IMR-90 (cell line): ENCODE measurements at regions not wholly inside any gene's neighbourhood (a gene's known extent, or its start where the extent isn't known, plus 50 kb on each side); places are given as distances from the start of the nearest gene placed in this dataset.

Experiments
- ATAC-seq: fragments of 200-7000 bp; cut with Tn5 transposase; 2 replicates; pipeline ENCODE4 v1.9.1; 2020; ENCODE audit warnings: low read depth, mild to moderate bottlenecking, moderate library complexity
- BruUV-seq: library from RNA; stranded (reverse); fragments of 400-500 nt; replicated peaks from 2 replicates; lab custom pipeline; 2021; lab: Mats Ljungman, UMichigan
- CTCF ChIA-PET: fragments of 300-600 bp; formaldehyde crosslinking; extraction: SDS; loops from one replicate; lab custom pipeline; 2021; ENCODE audit warnings: antibody characterized with exemption; lab: Yijun Ruan, JAX
- POLR2A ChIA-PET: fragments of 300-600 bp; sonication (Branson Sonifier 250); formaldehyde crosslinking; loops from one replicate; lab custom pipeline; 2022; ENCODE audit warnings: antibody characterized with exemption; ENCODE audit not compliant: unreplicated experiment; lab: Charles Lee
- DNase-seq: peaks from one replicate; pipeline ENCODE4 v3.0.0; 2013
- H2AFZ ChIP-seq: replicated peaks from 2 replicates; pipeline ENCODE3; 2013; ENCODE audit warnings: low read length, mild to moderate bottlenecking; ENCODE audit not compliant: poor library complexity
- H2AK5ac ChIP-seq: 2 replicates; pipeline ENCODE4 v1.6.1; 2013; ENCODE audit warnings: low read depth, low read length, inconsistent platforms
- H2AK9ac ChIP-seq: replicated peaks from 2 replicates; pipeline ENCODE3; 2013; ENCODE audit warnings: mild to moderate bottlenecking, low read depth, low read length, moderate library complexity; ENCODE audit not compliant: poor library complexity
- H2BK120ac ChIP-seq: 2 replicates; pipeline ENCODE4 v1.6.1; 2013; ENCODE audit warnings: low read depth, low read length, inconsistent platforms
- H2BK15ac ChIP-seq: 3 replicates; pipeline ENCODE4 v1.6.1; 2013; ENCODE audit warnings: low read depth, low read length, inconsistent platforms
- H2BK20ac ChIP-seq: 2 replicates; pipeline ENCODE4 v1.6.1; 2013; ENCODE audit warnings: low read depth, mild to moderate bottlenecking, inconsistent platforms, low read length, moderate library complexity
- H2BK5ac ChIP-seq: 2 replicates; pipeline ENCODE4 v1.6.1; 2013; ENCODE audit warnings: mild to moderate bottlenecking, low read depth, low read length, inconsistent platforms; ENCODE audit not compliant: poor library complexity, severe bottlenecking
- H3K14ac ChIP-seq: replicated peaks from 2 replicates; pipeline ENCODE4 v1.6.1; 2013; ENCODE audit warnings: low read depth, low read length, inconsistent platforms
- H3K18ac ChIP-seq: 2 replicates; pipeline ENCODE4 v1.6.1; 2013; ENCODE audit warnings: low read depth, low read length, control low read depth
- H3K23ac ChIP-seq: 2 replicates; pipeline ENCODE4 v1.6.1; 2013; ENCODE audit warnings: low read depth, low read length, inconsistent platforms
- H3K27ac ChIP-seq: 2 replicates; pipeline ENCODE4 v1.5.1; 2013; ENCODE audit warnings: mild to moderate bottlenecking, control low read depth, low read length; ENCODE audit not compliant: insufficient read depth
- H3K27me3 ChIP-seq: 2 replicates; pipeline ENCODE4 v1.6.1; 2013; ENCODE audit warnings: low read length; ENCODE audit not compliant: control insufficient read depth, insufficient read depth
- H3K36me3 ChIP-seq: 2 replicates; pipeline ENCODE4 v1.6.1; 2013; ENCODE audit warnings: low read length, mixed read lengths; ENCODE audit not compliant: control insufficient read depth, insufficient read depth
- H3K4ac ChIP-seq: 2 replicates; pipeline ENCODE4 v1.6.1; 2013; ENCODE audit warnings: low read depth, low read length, inconsistent platforms
- H3K4me1 ChIP-seq: 2 replicates; pipeline ENCODE4 v1.6.1; 2013; ENCODE audit warnings: low read length, mixed read lengths; ENCODE audit not compliant: control insufficient read depth, insufficient read depth
- H3K4me2 ChIP-seq: 2 replicates; pipeline ENCODE4 v1.6.1; 2013; ENCODE audit warnings: low read depth, mild to moderate bottlenecking, control low read depth, low read length, moderate library complexity
- H3K4me3 ChIP-seq: 2 replicates; pipeline ENCODE4 v1.5.1; 2013; ENCODE audit warnings: low read depth, mild to moderate bottlenecking, control low read depth, low read length, moderate library complexity; ENCODE audit not compliant: insufficient read depth
- H3K56ac ChIP-seq: 2 replicates; pipeline ENCODE4 v1.6.1; 2013; ENCODE audit warnings: low read length, inconsistent platforms; ENCODE audit not compliant: insufficient read depth; ENCODE audit errors: extremely low read depth
- H3K79me1 ChIP-seq, 2 experiments: 2 replicates each; pipeline ENCODE4 v1.6.1; 2013; ENCODE audit warnings: low read length in 2 of 2, inconsistent platforms in 1 of 2, low read depth in 1 of 2
- H3K9ac ChIP-seq: 2 replicates; pipeline ENCODE4 v1.6.1; 2013; ENCODE audit warnings: low read depth, low read length, control low read depth
- H3K9me1 ChIP-seq: 2 replicates; pipeline ENCODE4 v1.6.1; 2013; ENCODE audit warnings: low read length, inconsistent platforms; ENCODE audit not compliant: insufficient read depth
- H3K9me3 ChIP-seq: 2 replicates; pipeline ENCODE4 v1.6.1; 2013; ENCODE audit warnings: low read length; ENCODE audit not compliant: control insufficient read depth, insufficient read depth
- H4K20me1 ChIP-seq: 2 replicates; pipeline ENCODE4 v1.6.1; 2013; ENCODE audit warnings: low read length, inconsistent platforms; ENCODE audit not compliant: insufficient read depth
- H4K5ac ChIP-seq: 2 replicates; pipeline ENCODE4 v1.6.1; 2013; ENCODE audit warnings: mild to moderate bottlenecking, low read depth, low read length, control low read depth
- H4K8ac ChIP-seq, 2 experiments: 2 replicates each; pipeline ENCODE4 v1.6.1; 2013; ENCODE audit warnings: low read depth in 2 of 2, low read length in 2 of 2, control low read depth in 1 of 2, inconsistent platforms in 1 of 2
- H4K91ac ChIP-seq: 2 replicates; pipeline ENCODE4 v1.6.1; 2013; ENCODE audit warnings: low read depth, low read length, inconsistent platforms; ENCODE audit not compliant: insufficient read depth
- CEBPB ChIP-seq: IDR thresholded peaks from 2 replicates; pipeline ENCODE4 v1.6.1; 2012; ENCODE audit warnings: low read depth, low read length, improper control_type of control experiment
- CHD1 ChIP-seq: IDR thresholded peaks from 2 replicates; pipeline ENCODE4 v1.6.1; 2012; ENCODE audit warnings: low read depth, low read length, improper control_type of control experiment
- ELK1 ChIP-seq: fragments of 150-350 bp; IDR thresholded peaks from 2 replicates; pipeline ENCODE4 v1.6.1; 2016; ENCODE audit warnings: low read depth, mild to moderate bottlenecking, low read length, moderate library complexity, borderline replicate concordance
- MAFK ChIP-seq: IDR thresholded peaks from 2 replicates; pipeline ENCODE4 v1.6.1; 2012; ENCODE audit warnings: low read depth, low read length, improper control_type of control experiment
- MXI1 ChIP-seq: IDR thresholded peaks from 2 replicates; pipeline ENCODE4 v1.6.1; 2012; ENCODE audit warnings: low read depth, mild to moderate bottlenecking, low read length, moderate library complexity, borderline replicate concordance
- dilution Hi-C: fragments of 300-500 bp; cut with HindIII; formaldehyde crosslinking; loops from one replicate; pipeline ENCODE4 v1.14.3; 2018; ENCODE audit warnings: low sequenced_read_pairs; ENCODE audit not compliant: unreplicated experiment
- in situ Hi-C: fragments of 300-500 bp; cut with MboI; formaldehyde crosslinking; loops from 3 replicates; pipeline ENCODE4 v1.14.3; 2019; ENCODE audit warnings: low sequenced_read_pairs, inconsistent platforms, mixed read lengths
- intact Hi-C: fragments of 100-400 bp; cut with micrococcal nuclease; formaldehyde crosslinking; loops from 2 replicates; pipeline ENCODE4 v1.10.0; 2022
- TF ChIP-seq, protein P1 (sequence below): conservative IDR thresholded peaks from 2 replicates; pipeline ENCODE4 v1.5.1; 2012; ENCODE audit warnings: mild to moderate bottlenecking, low read depth, low read length, improper control_type of control experiment
- TF ChIP-seq, protein P2 (sequence below): fragments of 150-350 bp; IDR thresholded peaks from 2 replicates; pipeline ENCODE4 v1.6.1; 2017; ENCODE audit warnings: mild to moderate bottlenecking, antibody characterized with exemption, low read length, low read depth

DNA sequence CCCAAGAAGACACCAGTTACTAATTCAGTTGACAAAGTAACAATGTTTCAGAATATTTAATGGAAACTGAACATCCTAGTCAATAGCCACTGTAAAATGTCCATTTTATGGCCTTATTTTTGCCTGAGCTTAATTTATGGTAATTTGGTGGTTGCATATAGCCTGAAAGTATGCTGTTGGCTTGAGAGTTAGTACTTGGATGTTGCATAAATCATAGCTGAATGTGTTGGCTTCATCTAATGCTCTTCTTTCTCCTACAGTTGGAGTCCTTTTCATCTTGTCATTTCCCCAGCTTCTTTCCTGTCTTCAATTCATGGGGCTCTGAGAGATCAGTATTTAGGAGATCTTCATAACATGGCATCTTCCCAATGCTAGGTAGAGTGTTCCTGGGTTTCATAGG is 164.6 kb downstream of the MAT2B start:
- Histone ChIP-seq H2AK9ac (no peak overlapping the region), H3K56ac (no peak overlapping the region), H4K5ac (no peak overlapping the region), H4K91ac (no peak overlapping the region), H4K8ac (no peak overlapping the region), H4K20me1 (no peaks in the 10 kb centered on the region), H3K27ac (no peak overlapping the region), H3K36me3 (no peaks in the 10 kb centered on the region), H3K27me3 (no peaks in the 10 kb centered on the region), H3K9me3 (no peaks in the 10 kb centered on the region), H3K79me1 (no peaks in the 10 kb centered on the region), H3K9me1 (no peaks in the 10 kb centered on the region), H2BK120ac (no peak overlapping the region), H3K18ac (no peak overlapping the region), H3K4me2 (no peak overlapping the region), H3K4me3 (no peak overlapping the region), H2BK5ac (no peak overlapping the region), H2BK15ac (no peak overlapping the region), H3K4ac (no peak overlapping the region), H3K9ac (no peak overlapping the region), H3K23ac (no peak overlapping the region), H3K14ac (no peak overlapping the region), H2AFZ (no peak overlapping the region), H3K4me1 (no peaks in the 10 kb centered on the region), H2BK20ac (no peak overlapping the region), H2AK5ac (no peak overlapping the region)
- in situ Hi-C loops = no loop called here
- ChIA-PET CTCF (no interaction called here), POLR2A (no interaction called here)
- no TSS peak for BruUV-seq
- dilution Hi-C loops = no loop called here
- intact Hi-C loops = no loop called here
- ATAC-seq (no peak), DNase-seq (no peak)
- TF ChIP-seq, protein P1, sequence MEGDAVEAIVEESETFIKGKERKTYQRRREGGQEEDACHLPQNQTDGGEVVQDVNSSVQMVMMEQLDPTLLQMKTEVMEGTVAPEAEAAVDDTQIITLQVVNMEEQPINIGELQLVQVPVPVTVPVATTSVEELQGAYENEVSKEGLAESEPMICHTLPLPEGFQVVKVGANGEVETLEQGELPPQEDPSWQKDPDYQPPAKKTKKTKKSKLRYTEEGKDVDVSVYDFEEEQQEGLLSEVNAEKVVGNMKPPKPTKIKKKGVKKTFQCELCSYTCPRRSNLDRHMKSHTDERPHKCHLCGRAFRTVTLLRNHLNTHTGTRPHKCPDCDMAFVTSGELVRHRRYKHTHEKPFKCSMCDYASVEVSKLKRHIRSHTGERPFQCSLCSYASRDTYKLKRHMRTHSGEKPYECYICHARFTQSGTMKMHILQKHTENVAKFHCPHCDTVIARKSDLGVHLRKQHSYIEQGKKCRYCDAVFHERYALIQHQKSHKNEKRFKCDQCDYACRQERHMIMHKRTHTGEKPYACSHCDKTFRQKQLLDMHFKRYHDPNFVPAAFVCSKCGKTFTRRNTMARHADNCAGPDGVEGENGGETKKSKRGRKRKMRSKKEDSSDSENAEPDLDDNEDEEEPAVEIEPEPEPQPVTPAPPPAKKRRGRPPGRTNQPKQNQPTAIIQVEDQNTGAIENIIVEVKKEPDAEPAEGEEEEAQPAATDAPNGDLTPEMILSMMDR = no peak
- TF ChIP-seq ELK1 (no peak), MAFK (no peak), MXI1 (no peak), CHD1 (no peak), CEBPB (no peak)
- TF ChIP-seq, protein P2, sequence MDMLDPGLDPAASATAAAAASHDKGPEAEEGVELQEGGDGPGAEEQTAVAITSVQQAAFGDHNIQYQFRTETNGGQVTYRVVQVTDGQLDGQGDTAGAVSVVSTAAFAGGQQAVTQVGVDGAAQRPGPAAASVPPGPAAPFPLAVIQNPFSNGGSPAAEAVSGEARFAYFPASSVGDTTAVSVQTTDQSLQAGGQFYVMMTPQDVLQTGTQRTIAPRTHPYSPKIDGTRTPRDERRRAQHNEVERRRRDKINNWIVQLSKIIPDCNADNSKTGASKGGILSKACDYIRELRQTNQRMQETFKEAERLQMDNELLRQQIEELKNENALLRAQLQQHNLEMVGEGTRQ = no peak
